ENCODE measurements at regions not wholly inside any gene's neighbourhood (a gene's known extent, or its start where the extent isn't known, plus 50 kb on each side); places are given as distances from the start of the nearest gene placed in this dataset.

DNA sequence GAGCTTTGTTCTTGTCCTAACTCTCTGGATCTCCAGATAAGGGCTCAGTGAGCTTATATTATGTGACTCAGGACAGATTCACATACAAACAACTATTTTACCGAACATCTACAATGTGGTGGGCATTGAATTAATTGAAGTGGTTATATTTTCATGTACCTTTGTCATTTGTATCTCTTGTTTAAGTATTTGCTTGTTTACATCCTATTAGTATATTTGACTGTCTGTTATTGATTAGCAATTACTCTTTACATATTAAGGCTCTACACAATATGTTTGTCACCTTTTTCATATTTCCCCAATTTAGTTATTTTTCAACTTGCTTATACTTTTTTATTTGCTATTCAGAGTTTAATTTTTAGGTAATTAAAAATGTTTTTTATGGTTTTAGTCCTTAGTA is 222.4 kb downstream of the TFAP2C start:
- no peaks in the 10 kb centered on the region for H3K36me3 ChIP-seq (ENCODE audit: control insufficient read depth, insufficient read depth, low read length)
- H3K79me2 ChIP-seq (ENCODE audit: control insufficient read depth, insufficient read depth, low read length): no peaks in the 10 kb centered on the region
- no peaks in the 10 kb centered on the region for H3K79me1 ChIP-seq (ENCODE audit: low read length)
- no peak overlapping the region for H3K23ac ChIP-seq (ENCODE audit: low read length)
- H2BK120ac ChIP-seq (ENCODE audit: low read depth, low read length): no peak overlapping the region
- H3K27ac ChIP-seq (ENCODE audit: low read depth, low read length): no peak overlapping the region
- no peak overlapping the region for H2BK5ac ChIP-seq (ENCODE audit: low read length)
- no peak for DNase-seq
- H4K8ac ChIP-seq (ENCODE audit: low read depth, low read length): no peak overlapping the region
- H3K18ac ChIP-seq (ENCODE audit: low read length): no peak overlapping the region
- no peak overlapping the region for H2BK15ac ChIP-seq (replicated peaks; ENCODE audit: low read depth)
- WGBS (ENCODE audit: extremely low coverage, insufficient coverage, low lambda C conversion rate): no CpG with 5 or more reads among the region's 1 CpG
- no peak overlapping the region for H3K4me3 ChIP-seq (ENCODE audit: low read length)
- H3K9ac ChIP-seq (ENCODE audit: low read length): no peak overlapping the region
- H2AK5ac ChIP-seq (ENCODE audit: low read length): no peak overlapping the region
- no peak overlapping the region for H3K4ac ChIP-seq (ENCODE audit: low read depth, low read length)
- H3K4me2 ChIP-seq (ENCODE audit: low read length): no peak overlapping the region
- no peaks in the 10 kb centered on the region for H3K4me1 ChIP-seq (ENCODE audit: control insufficient read depth, low read depth, low read length)
- no peaks in the 10 kb centered on the region for H3K27me3 ChIP-seq (ENCODE audit: insufficient read depth, low read length, poor library complexity)
- no peak overlapping the region for H4K5ac ChIP-seq (ENCODE audit: low read length)
- H3K56ac ChIP-seq (ENCODE audit: low read length): no peak overlapping the region

DNA sequence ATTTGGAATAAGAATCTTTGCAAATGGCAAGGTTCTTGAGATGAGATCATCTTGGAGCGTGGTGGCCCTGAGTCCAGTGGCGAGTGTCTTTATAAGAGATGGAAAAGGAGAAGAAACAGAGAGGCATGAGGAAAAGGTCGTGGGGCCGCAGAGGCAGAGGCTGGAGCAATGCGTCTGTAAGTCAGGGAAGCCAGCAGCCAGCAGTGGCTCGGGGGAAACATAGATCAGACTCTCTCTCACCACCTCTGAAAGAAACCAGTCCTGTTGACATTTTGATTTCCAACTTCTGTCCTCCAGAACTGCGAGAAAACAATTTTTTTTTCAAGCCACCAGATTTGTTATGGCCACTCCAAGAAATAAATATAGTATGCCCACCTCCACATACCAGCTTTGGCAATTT is 226.6 kb downstream of the TFAP2C start:
- H3K18ac ChIP-seq (ENCODE audit: low read length): no peak overlapping the region
- H3K23ac ChIP-seq (ENCODE audit: low read length): no peak overlapping the region
- no CpG with 5 or more reads among the region's 7 CpGs for WGBS (ENCODE audit: extremely low coverage, insufficient coverage, low lambda C conversion rate)
- no peaks in the 10 kb centered on the region for H3K27me3 ChIP-seq (ENCODE audit: insufficient read depth, low read length, poor library complexity)
- H4K5ac ChIP-seq (ENCODE audit: low read length): no peak overlapping the region
- no peak overlapping the region for H2AK5ac ChIP-seq (ENCODE audit: low read length)
- H3K36me3 ChIP-seq (ENCODE audit: control insufficient read depth, insufficient read depth, low read length): no peaks in the 10 kb centered on the region
- H2BK15ac ChIP-seq (replicated peaks; ENCODE audit: low read depth): no peak overlapping the region
- H3K4me3 ChIP-seq (ENCODE audit: low read length): no peak overlapping the region
- H3K4me1 ChIP-seq (ENCODE audit: control insufficient read depth, low read depth, low read length): peaks cover 8% of the 10 kb centered on the region
- H3K4ac ChIP-seq (ENCODE audit: low read depth, low read length): no peak overlapping the region
- H2BK120ac ChIP-seq (ENCODE audit: low read depth, low read length): no peak overlapping the region
- no peaks in the 10 kb centered on the region for H3K79me2 ChIP-seq (ENCODE audit: control insufficient read depth, insufficient read depth, low read length)
- H2BK5ac ChIP-seq (ENCODE audit: low read length): no peak overlapping the region
- no peak overlapping the region for H3K27ac ChIP-seq (ENCODE audit: low read depth, low read length)
- no peaks in the 10 kb centered on the region for H3K79me1 ChIP-seq (ENCODE audit: low read length)
- no peak overlapping the region for H4K8ac ChIP-seq (ENCODE audit: low read depth, low read length)
- H3K9ac ChIP-seq (ENCODE audit: low read length): no peak overlapping the region
- H3K56ac ChIP-seq (ENCODE audit: low read length): no peak overlapping the region
- no peak overlapping the region for H3K4me2 ChIP-seq (ENCODE audit: low read length)
- DNase-seq: no peak

DNA sequence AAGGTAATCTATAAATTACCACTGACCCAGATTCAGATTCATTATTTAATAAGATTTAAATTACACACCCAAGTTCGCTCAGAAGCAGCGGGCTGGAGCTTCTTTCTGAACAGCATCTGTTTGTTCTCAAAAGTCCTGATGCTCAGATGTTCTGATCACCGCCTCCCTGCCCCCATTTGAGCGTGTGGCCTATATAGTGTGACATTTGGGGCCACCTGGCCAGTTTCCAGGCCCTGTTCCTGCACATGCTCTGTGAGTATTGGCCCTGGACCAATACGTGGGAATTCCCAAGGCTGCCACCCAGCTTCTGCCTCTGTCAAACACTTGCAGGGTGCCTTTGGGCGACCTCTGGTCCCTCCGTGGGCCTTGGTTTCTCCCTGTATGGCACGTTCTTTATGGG is 228.8 kb downstream of the TFAP2C start:
- H3K4me1 ChIP-seq (ENCODE audit: control insufficient read depth, low read depth, low read length): peaks cover 8% of the 10 kb centered on the region

DNA sequence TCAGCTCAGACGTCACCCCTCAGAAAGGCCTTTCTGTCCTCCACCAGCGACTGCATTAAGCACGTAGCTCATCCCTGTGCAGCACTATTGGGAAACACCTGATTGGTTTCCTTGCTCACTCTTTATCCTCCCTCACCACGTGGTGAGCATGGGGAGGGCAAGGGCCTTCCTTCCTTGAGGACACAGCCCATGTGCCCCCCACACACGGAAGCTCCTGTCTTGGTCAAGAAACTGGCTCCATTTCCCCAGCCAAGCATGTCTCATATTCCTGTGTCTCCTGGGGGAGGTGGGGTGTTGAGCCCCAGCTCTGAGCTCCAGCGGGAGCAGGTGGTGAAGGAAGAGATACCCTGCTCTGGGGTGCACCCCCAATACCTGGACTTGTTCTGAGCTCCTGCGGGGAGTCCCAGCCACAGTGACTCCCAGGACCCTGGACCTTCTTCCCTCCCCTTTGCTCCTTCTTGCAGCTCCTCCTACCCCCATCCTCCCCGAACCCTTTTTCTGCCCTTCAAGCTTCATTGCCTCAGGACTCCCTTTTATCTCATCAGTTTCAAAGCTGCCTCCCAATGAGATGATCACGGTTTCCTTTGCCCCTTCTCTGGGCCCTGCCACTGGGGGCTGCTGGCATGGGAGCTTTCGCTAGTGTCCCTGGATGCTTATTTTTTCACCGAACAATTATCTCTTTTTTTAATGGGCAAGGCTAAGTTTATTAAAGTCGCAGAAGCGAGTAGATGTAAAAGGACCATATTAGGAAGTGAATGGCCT is 230.1 kb downstream of the TFAP2C start:
- Histone ChIP-seq H3K18ac (ENCODE audit: low read length) (peak overlapping the region; percentile 22), H3K4me2 (ENCODE audit: low read length) (no peak overlapping the region), H4K8ac (ENCODE audit: low read depth, low read length) (no peak overlapping the region), H3K4me1 (ENCODE audit: control insufficient read depth, low read depth, low read length) (peaks cover 8% of the 10 kb centered on the region), H4K5ac (ENCODE audit: low read length) (no peak overlapping the region), H3K23ac (ENCODE audit: low read length) (no peak overlapping the region), H2BK120ac (ENCODE audit: low read depth, low read length) (no peak overlapping the region), H3K56ac (ENCODE audit: low read length) (peak overlapping the region; percentile 6), H2AK5ac (ENCODE audit: low read length) (no peak overlapping the region), H3K79me2 (ENCODE audit: control insufficient read depth, insufficient read depth, low read length) (no peaks in the 10 kb centered on the region), H3K36me3 (ENCODE audit: control insufficient read depth, insufficient read depth, low read length) (no peaks in the 10 kb centered on the region), H3K27me3 (ENCODE audit: insufficient read depth, low read length, poor library complexity) (no peaks in the 10 kb centered on the region), H3K4ac (ENCODE audit: low read depth, low read length) (no peak overlapping the region), H3K9ac (ENCODE audit: low read length) (no peak overlapping the region), H3K27ac (ENCODE audit: low read depth, low read length) (no peak overlapping the region), H3K79me1 (ENCODE audit: low read length) (no peaks in the 10 kb centered on the region), H2BK5ac (ENCODE audit: low read length) (peak overlapping the region; percentile 10), H2BK15ac (replicated peaks; ENCODE audit: low read depth) (no peak overlapping the region), H3K4me3 (ENCODE audit: low read length) (no peak overlapping the region)
- no CpG with 5 or more reads among the region's 13 CpGs for WGBS (ENCODE audit: extremely low coverage, insufficient coverage, low lambda C conversion rate)
- peak; percentile 63 for DNase-seq

More for the DNA sequence above, 228.8 kb downstream of the TFAP2C start:
- Histone ChIP-seq H4K5ac (ENCODE audit: low read length) (no peak overlapping the region), H3K36me3 (ENCODE audit: control insufficient read depth, insufficient read depth, low read length) (no peaks in the 10 kb centered on the region), H3K4ac (ENCODE audit: low read depth, low read length) (no peak overlapping the region), H2BK120ac (ENCODE audit: low read depth, low read length) (no peak overlapping the region), H4K8ac (ENCODE audit: low read depth, low read length) (no peak overlapping the region), H3K79me2 (ENCODE audit: control insufficient read depth, insufficient read depth, low read length) (no peaks in the 10 kb centered on the region), H2BK5ac (ENCODE audit: low read length) (no peak overlapping the region), H3K56ac (ENCODE audit: low read length) (no peak overlapping the region), H3K9ac (ENCODE audit: low read length) (no peak overlapping the region), H3K27me3 (ENCODE audit: insufficient read depth, low read length, poor library complexity) (no peaks in the 10 kb centered on the region), H3K4me3 (ENCODE audit: low read length) (no peak overlapping the region), H3K4me2 (ENCODE audit: low read length) (no peak overlapping the region), H2BK15ac (replicated peaks; ENCODE audit: low read depth) (no peak overlapping the region), H3K79me1 (ENCODE audit: low read length) (no peaks in the 10 kb centered on the region), H3K18ac (ENCODE audit: low read length) (no peak overlapping the region), H2AK5ac (ENCODE audit: low read length) (no peak overlapping the region), H3K23ac (ENCODE audit: low read length) (no peak overlapping the region), H3K27ac (ENCODE audit: low read depth, low read length) (no peak overlapping the region)
- WGBS (ENCODE audit: extremely low coverage, insufficient coverage, low lambda C conversion rate): no CpG with 5 or more reads among the region's 8 CpGs
- DNase-seq: no peak

DNA sequence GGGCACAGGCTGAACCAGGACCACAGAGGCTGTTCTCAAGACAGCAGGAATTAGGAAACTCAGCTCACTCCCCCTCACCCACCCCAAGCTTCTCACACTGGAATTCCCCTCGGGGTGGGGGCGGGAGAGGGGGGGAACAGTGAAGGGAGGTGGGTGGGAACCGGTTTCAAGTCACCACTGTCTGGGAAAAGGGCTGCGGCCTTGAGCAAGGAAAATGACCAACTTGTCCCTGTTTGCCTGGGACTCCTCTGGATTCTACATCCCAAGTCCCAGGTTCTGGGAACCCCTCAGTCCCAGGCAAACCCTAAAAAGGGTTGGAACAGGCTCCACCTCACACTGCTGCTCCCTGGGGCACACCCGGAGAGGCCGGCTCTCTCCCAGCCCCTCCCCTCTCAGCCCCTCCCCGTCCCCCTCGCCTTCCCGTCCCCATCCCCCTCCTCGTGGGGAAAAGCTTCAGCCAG is 230.7 kb downstream of the TFAP2C start:
- H3K79me1 ChIP-seq (ENCODE audit: low read length): no peaks in the 10 kb centered on the region
- H3K4me3 ChIP-seq (ENCODE audit: low read length): no peak overlapping the region
- no peaks in the 10 kb centered on the region for H3K27me3 ChIP-seq (ENCODE audit: insufficient read depth, low read length, poor library complexity)
- H2AK5ac ChIP-seq (ENCODE audit: low read length): no peak overlapping the region
- H4K8ac ChIP-seq (ENCODE audit: low read depth, low read length): no peak overlapping the region
- peak overlapping the region; percentile 52 for H3K18ac ChIP-seq (ENCODE audit: low read length)
- H3K36me3 ChIP-seq (ENCODE audit: control insufficient read depth, insufficient read depth, low read length): no peaks in the 10 kb centered on the region
- no peaks in the 10 kb centered on the region for H3K79me2 ChIP-seq (ENCODE audit: control insufficient read depth, insufficient read depth, low read length)
- H3K56ac ChIP-seq (ENCODE audit: low read length): peak overlapping the region; percentile 9
- WGBS (ENCODE audit: extremely low coverage, insufficient coverage, low lambda C conversion rate): no CpG with 5 or more reads among the region's 10 CpGs
- peaks cover 8% of the 10 kb centered on the region for H3K4me1 ChIP-seq (ENCODE audit: control insufficient read depth, low read depth, low read length)
- no peak overlapping the region for H2BK5ac ChIP-seq (ENCODE audit: low read length)
- H3K23ac ChIP-seq (ENCODE audit: low read length): no peak overlapping the region
- peak; percentile 89 for DNase-seq
- H3K4me2 ChIP-seq (ENCODE audit: low read length): no peak overlapping the region
- H4K5ac ChIP-seq (ENCODE audit: low read length): no peak overlapping the region
- no peak overlapping the region for H2BK120ac ChIP-seq (ENCODE audit: low read depth, low read length)
- H3K27ac ChIP-seq (ENCODE audit: low read depth, low read length): no peak overlapping the region
- H3K9ac ChIP-seq (ENCODE audit: low read length): no peak overlapping the region
- no peak overlapping the region for H2BK15ac ChIP-seq (replicated peaks; ENCODE audit: low read depth)
- H3K4ac ChIP-seq (ENCODE audit: low read depth, low read length): no peak overlapping the region

DNA sequence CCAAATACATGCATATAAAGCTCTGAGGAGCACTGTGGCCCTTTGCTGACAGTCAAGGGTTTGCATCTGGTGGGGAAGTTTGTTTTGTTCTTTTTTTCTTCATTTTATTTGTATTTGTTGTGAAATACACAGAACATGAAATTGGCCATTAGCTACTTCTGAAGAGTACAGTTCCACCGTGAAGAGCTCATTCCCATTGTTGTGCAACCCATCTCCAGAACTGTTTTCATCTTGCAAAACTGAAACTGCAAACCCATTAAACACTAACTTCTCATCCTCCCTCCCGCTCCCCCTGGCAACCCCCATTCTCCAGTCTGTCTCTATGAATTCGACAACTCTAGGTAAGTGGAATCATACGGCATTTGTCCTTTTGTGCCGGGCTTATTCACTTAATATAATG is 231.3 kb downstream of the TFAP2C start:
- peaks cover 8% of the 10 kb centered on the region for H3K4me1 ChIP-seq (ENCODE audit: control insufficient read depth, low read depth, low read length)
- no peak overlapping the region for H3K9ac ChIP-seq (ENCODE audit: low read length)
- no peak overlapping the region for H2BK15ac ChIP-seq (replicated peaks; ENCODE audit: low read depth)
- H3K56ac ChIP-seq (ENCODE audit: low read length): peak overlapping the region; percentile 35
- no peak overlapping the region for H3K4me2 ChIP-seq (ENCODE audit: low read length)
- H3K18ac ChIP-seq (ENCODE audit: low read length): peak overlapping the region; percentile 52
- no peaks in the 10 kb centered on the region for H3K27me3 ChIP-seq (ENCODE audit: insufficient read depth, low read length, poor library complexity)
- H2BK5ac ChIP-seq (ENCODE audit: low read length): no peak overlapping the region
- no peak overlapping the region for H4K5ac ChIP-seq (ENCODE audit: low read length)
- H2AK5ac ChIP-seq (ENCODE audit: low read length): no peak overlapping the region
- no peak for DNase-seq
- no peak overlapping the region for H3K23ac ChIP-seq (ENCODE audit: low read length)
- H3K79me1 ChIP-seq (ENCODE audit: low read length): no peaks in the 10 kb centered on the region
- H3K79me2 ChIP-seq (ENCODE audit: control insufficient read depth, insufficient read depth, low read length): no peaks in the 10 kb centered on the region
- no peak overlapping the region for H3K4ac ChIP-seq (ENCODE audit: low read depth, low read length)
- H3K4me3 ChIP-seq (ENCODE audit: low read length): no peak overlapping the region
- H3K36me3 ChIP-seq (ENCODE audit: control insufficient read depth, insufficient read depth, low read length): no peaks in the 10 kb centered on the region
- no peak overlapping the region for H3K27ac ChIP-seq (ENCODE audit: low read depth, low read length)
- WGBS (ENCODE audit: extremely low coverage, insufficient coverage, low lambda C conversion rate): no CpG with 5 or more reads among the region's 5 CpGs
- no peak overlapping the region for H2BK120ac ChIP-seq (ENCODE audit: low read depth, low read length)
- no peak overlapping the region for H4K8ac ChIP-seq (ENCODE audit: low read depth, low read length)
